ENCODE measurements at regions not wholly inside any gene's neighbourhood (a gene's known extent, or its start where the extent isn't known, plus 50 kb on each side); places are given as distances from the start of the nearest gene placed in this dataset.

- no peak for ATAC-seq
- in situ Hi-C loops (cut with MboI; ENCODE audit: low sequenced_read_pairs in 4 of 4): no loop called here
- no peaks in the 10 kb centered on the region for H3K4me1 ChIP-seq
Measured at GRCh38 chr7:46832136-46832535, 749.8 kb downstream of the TNS3 start.

GRCh38 chr7:46819819-46820218 is 762.1 kb downstream of the TNS3 start:
- no peaks in the 10 kb centered on the region for H3K9me3 ChIP-seq
- no peaks in the 10 kb centered on the region for H3K36me3 ChIP-seq
- no peaks in the 10 kb centered on the region for H3K27me3 ChIP-seq
- no peaks in the 10 kb centered on the region for H3K4me1 ChIP-seq
- H3K27ac ChIP-seq: no peak overlapping the region
- no peak overlapping the region for H3K4me3 ChIP-seq
- TF ChIP-seq, protein P1, sequence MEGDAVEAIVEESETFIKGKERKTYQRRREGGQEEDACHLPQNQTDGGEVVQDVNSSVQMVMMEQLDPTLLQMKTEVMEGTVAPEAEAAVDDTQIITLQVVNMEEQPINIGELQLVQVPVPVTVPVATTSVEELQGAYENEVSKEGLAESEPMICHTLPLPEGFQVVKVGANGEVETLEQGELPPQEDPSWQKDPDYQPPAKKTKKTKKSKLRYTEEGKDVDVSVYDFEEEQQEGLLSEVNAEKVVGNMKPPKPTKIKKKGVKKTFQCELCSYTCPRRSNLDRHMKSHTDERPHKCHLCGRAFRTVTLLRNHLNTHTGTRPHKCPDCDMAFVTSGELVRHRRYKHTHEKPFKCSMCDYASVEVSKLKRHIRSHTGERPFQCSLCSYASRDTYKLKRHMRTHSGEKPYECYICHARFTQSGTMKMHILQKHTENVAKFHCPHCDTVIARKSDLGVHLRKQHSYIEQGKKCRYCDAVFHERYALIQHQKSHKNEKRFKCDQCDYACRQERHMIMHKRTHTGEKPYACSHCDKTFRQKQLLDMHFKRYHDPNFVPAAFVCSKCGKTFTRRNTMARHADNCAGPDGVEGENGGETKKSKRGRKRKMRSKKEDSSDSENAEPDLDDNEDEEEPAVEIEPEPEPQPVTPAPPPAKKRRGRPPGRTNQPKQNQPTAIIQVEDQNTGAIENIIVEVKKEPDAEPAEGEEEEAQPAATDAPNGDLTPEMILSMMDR (IDR thresholded peaks at IDR 0.05 in 4 of 5, conservative IDR thresholded peaks at IDR 0.05 in 1 of 5): no peak
- TF ChIP-seq POLR2A (IDR thresholded peaks at IDR 0.05): no peak
- DNase-seq: no peak
- intact Hi-C loops (cut with DNase I; ENCODE audit: low total_unique reads): no loop called here
- no peak for ATAC-seq
- in situ Hi-C loops (cut with MboI; ENCODE audit: low sequenced_read_pairs in 4 of 4): no loop called here

More at GRCh38 chr7:46832136-46832535, 749.8 kb downstream of the TNS3 start:
- TF ChIP-seq, protein P1 (IDR thresholded peaks at IDR 0.05 in 4 of 5, conservative IDR thresholded peaks at IDR 0.05 in 1 of 5): no peak
- TF ChIP-seq POLR2A (IDR thresholded peaks at IDR 0.05): no peak
- no peaks in the 10 kb centered on the region for H3K27me3 ChIP-seq
- no peak for DNase-seq
- no peaks in the 10 kb centered on the region for H3K9me3 ChIP-seq
- intact Hi-C loops (cut with DNase I; ENCODE audit: low total_unique reads): no loop called here
- no peaks in the 10 kb centered on the region for H3K36me3 ChIP-seq
- H3K27ac ChIP-seq: no peak overlapping the region
- H3K4me3 ChIP-seq: no peak overlapping the region

DNA sequence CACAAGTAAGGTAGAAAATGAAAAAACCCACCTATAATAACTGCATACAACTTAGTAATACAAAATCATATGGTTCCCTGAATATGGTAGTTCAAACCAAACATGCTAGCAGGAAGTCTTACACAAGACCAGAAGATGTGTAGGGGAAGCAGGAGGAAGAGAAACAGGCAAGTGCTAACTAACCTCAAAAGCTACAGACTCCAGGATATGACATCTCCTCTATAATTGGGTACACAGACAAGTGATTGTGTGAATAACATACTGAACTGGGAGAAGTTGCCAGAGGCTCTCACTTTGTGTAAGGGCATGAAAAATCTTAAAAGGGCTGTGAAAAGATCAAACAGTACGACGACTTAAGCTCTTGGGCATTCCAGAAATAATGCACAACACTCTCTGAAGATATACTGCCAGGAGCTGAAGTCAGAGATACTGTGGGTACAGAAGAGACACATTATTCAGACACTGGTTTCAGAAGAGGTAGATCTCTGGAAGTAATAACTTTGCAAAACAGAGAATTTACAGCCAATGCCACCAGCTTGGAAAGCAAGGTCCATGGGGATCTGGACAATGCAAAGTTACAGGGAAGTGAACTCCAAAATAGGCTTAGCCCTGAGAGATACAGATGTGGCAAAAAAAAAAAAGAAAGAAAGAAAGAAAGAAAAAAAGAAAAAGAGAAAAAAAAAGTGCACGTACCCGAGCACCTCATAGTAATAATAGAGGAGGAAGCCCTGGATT is 767.2 kb downstream of the TNS3 start:
- intact Hi-C loops (cut with DNase I; ENCODE audit: low total_unique reads): no loop called here

DNA sequence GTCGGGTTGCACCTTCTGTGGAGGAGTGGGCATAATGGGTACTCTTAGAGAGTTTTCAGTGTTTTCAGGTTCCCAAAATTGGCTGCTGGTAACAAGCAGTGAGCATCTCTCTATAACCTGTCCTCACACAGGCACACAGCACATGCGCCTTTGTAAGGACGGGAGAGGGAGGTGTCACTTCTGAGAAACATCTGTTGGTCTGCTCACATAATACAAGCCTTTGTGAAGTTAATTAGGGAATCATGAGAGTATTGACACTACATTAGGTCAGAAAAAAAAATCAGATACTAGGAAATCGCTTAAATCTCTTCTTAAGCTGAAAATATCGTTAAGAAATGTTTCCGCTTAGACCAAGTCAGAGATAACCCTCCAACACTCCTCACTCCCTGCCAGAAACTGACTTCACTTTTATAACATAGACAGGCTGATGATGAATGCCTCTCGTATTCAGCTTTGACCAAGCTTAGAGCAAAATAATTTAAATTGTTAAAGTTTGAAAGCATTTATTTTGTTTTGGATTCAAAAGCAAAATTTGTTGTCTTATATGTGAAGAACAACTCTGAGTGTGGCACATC is 769.7 kb downstream of the TNS3 start:
- H3K36me3 ChIP-seq: no peaks in the 10 kb centered on the region
- TF ChIP-seq, protein P1 (IDR thresholded peaks at IDR 0.05 in 4 of 5, conservative IDR thresholded peaks at IDR 0.05 in 1 of 5): no peak
- TF ChIP-seq POLR2A (IDR thresholded peaks at IDR 0.05): no peak
- in situ Hi-C loops (cut with MboI; ENCODE audit: low sequenced_read_pairs in 4 of 4): no loop called here
- DNase-seq (no peak), ATAC-seq (no peak)
- no peaks in the 10 kb centered on the region for H3K27me3 ChIP-seq
- H3K4me3 ChIP-seq: no peak overlapping the region
- no peaks in the 10 kb centered on the region for H3K9me3 ChIP-seq
- H3K27ac ChIP-seq: no peak overlapping the region
- intact Hi-C loops (cut with DNase I; ENCODE audit: low total_unique reads): no loop called here
- no peaks in the 10 kb centered on the region for H3K4me1 ChIP-seq

More for the DNA sequence above, 767.2 kb downstream of the TNS3 start:
- DNase-seq (no peak), ATAC-seq (no peak)
- in situ Hi-C loops (cut with MboI; ENCODE audit: low sequenced_read_pairs in 4 of 4): no loop called here
- H3K36me3 ChIP-seq: no peaks in the 10 kb centered on the region
- no peaks in the 10 kb centered on the region for H3K4me1 ChIP-seq
- H3K27ac ChIP-seq: no peak overlapping the region
- no peaks in the 10 kb centered on the region for H3K9me3 ChIP-seq
- H3K4me3 ChIP-seq: no peak overlapping the region
- H3K27me3 ChIP-seq: no peaks in the 10 kb centered on the region
- TF ChIP-seq, protein P1 (IDR thresholded peaks at IDR 0.05 in 4 of 5, conservative IDR thresholded peaks at IDR 0.05 in 1 of 5): no peak
- TF ChIP-seq POLR2A (IDR thresholded peaks at IDR 0.05): no peak
